ENCODE measurements at regions not wholly inside any gene's neighbourhood (a gene's known extent, or its start where the extent isn't known, plus 50 kb on each side); places are given as distances from the start of the nearest gene placed in this dataset.

DNA sequence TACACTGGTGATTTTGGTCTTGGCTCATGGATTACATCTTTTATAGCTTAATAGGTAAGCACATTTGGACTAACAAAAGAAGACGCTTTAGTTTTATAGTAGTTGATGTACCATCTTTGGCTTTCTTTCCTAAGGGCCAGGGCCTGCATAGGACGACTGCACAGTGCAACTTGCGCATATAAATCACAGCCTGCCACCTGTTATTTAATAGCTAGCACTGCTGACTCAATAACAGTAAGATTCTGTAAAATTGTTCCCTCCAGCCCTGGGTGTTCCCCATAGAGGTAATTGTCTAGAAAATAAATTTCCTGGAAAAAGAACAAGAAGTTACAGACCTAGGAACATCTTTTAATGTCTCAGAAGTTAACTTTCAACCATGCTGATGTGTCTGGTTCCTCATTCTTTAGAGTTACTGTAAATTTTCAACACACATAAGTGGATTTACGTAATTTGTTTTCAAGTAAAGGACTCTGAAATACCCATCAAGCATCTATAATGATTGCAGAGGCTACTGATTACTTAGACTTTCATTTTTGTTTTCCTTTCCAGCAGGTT lies 594.2 kb upstream of the NXPH2 start:
- 5% methylated on average over 4 of the region's 4 CpGs for WGBS (ENCODE audit: insufficient coverage, low coverage, missing lambda C conversion rate)
- ATAC-seq (no peak), DNase-seq (ENCODE audit: extremely low read depth in 1 of 4, low spot score in 3 of 4) (no peak), FAIRE-seq (no peak)
- no peaks in the 10 kb centered on the region for H3K36me3 ChIP-seq (ENCODE audit: control insufficient read depth, insufficient read depth, low read length)
- no peaks in the 10 kb centered on the region for H3K9me3 ChIP-seq (replicated peaks; ENCODE audit: control insufficient read depth, insufficient read depth, low read depth, low read length)
- no peak overlapping the region for H2AFZ ChIP-seq (ENCODE audit: low read depth, low read length)
- H3K27me3 ChIP-seq (ENCODE audit: control insufficient read depth in 2 of 2, insufficient read depth in 2 of 2, low read length in 2 of 2) = no peaks in the 10 kb centered on the region
- H3K27ac ChIP-seq (ENCODE audit: extremely low read depth, low read depth, low read length) = no peak overlapping the region
- H3K4me1 ChIP-seq (replicated peaks in 1 of 2; ENCODE audit: control insufficient read depth in 2 of 2, insufficient read depth in 2 of 2, low read length in 2 of 2) = no peaks in the 10 kb centered on the region
- H3K4me3 ChIP-seq = no peak overlapping the region
- H3K4me2 ChIP-seq (ENCODE audit: insufficient read depth, low read length) = no peak overlapping the region
- BruUV-seq (replicated peaks) = no TSS peak
- H3K9me1 ChIP-seq (ENCODE audit: control insufficient read depth, insufficient read depth, low read length) = no peaks in the 10 kb centered on the region
- ChIA-PET POLR2A (no interaction called here), CTCF (ENCODE audit: low intra/inter-chr PET ratio) (no interaction called here)
- no peak for TF ChIP-seq CHD2 (IDR thresholded peaks at IDR 0.05; ENCODE audit: low read depth, low read length)
- TF ChIP-seq SMARCC2 (IDR thresholded peaks at IDR 0.05; ENCODE audit: low read depth) = no peak
- TF ChIP-seq RFX5 (IDR thresholded peaks at IDR 0.05; ENCODE audit: low read depth, low read length) = no peak
- TF ChIP-seq NONO (IDR thresholded peaks at IDR 0.05; ENCODE audit: low read depth in 2 of 2, low read length in 1 of 2) = no peak
- no peak for TF ChIP-seq NBN (IDR thresholded peaks at IDR 0.05; ENCODE audit: low read depth)
- no peak for TF ChIP-seq PTBP1 (IDR thresholded peaks at IDR 0.05; ENCODE audit: low read depth, low read length)
- no peaks in the 10 kb centered on the region for H3K79me2 ChIP-seq (ENCODE audit: control insufficient read depth, insufficient read depth, low read length)
- in situ Hi-C loops (cut with MboI) = no loop called here
- H4K20me1 ChIP-seq (replicated peaks; ENCODE audit: control insufficient read depth, insufficient read depth, low read length) = no peaks in the 10 kb centered on the region
- H3K9ac ChIP-seq (ENCODE audit: insufficient read depth in 1 of 2, low read depth in 2 of 2, low read length in 2 of 2) = no peak overlapping the region
- intact Hi-C loops (cut with micrococcal nuclease) = no loop called here
